ENCODE measurements at regions not wholly inside any gene's neighbourhood (a gene's known extent, or its start where the extent isn't known, plus 50 kb on each side); places are given as distances from the start of the nearest gene placed in this dataset.

DNA sequence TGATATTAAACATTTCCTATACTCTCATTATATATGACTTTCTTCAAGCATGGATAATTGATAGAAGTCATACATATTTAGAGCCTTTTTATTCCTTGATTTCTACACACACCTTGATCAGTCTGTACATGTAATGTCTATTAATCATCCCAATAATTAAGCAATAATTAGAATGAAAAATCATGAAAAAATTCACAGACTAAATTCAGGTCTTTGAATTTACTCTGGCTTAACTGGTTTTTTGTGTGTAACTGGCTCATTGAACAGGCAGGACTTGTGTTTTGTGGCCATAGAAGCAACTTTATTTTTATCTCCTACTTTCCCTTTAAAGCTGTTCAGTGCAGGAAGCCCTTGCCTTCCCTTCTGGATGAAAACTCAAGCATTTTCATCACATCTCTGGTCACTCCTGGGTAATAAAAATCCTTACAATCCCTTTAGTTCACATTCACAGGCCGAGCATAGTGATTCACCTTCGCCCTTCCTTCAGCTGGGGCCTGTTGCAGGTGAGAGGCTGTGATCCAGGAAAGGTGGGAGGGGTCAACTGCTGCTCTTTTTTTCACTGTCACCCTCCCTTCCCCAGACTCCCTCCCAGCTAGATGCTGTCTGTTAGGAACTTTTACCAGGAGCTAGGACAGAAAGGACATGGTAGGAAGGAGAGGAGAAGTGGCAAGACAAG lies 58.0 kb upstream of the ITSN2 start:
- no peak overlapping the region for H3K4me3 ChIP-seq (ENCODE audit: low read length)
- TF ChIP-seq CTCF (conservative IDR thresholded peaks at IDR 0.05; ENCODE audit: low read depth, low read length): no peak
- no peak for DNase-seq (ENCODE audit: low read depth)

- no peak for TF ChIP-seq CTCF (conservative IDR thresholded peaks at IDR 0.05; ENCODE audit: low read depth, low read length)
- no peak overlapping the region for H3K4me3 ChIP-seq (ENCODE audit: low read length)
Observed at GRCh38 chr2:24412812-24413211, 52.5 kb upstream of the ITSN2 start.

DNA sequence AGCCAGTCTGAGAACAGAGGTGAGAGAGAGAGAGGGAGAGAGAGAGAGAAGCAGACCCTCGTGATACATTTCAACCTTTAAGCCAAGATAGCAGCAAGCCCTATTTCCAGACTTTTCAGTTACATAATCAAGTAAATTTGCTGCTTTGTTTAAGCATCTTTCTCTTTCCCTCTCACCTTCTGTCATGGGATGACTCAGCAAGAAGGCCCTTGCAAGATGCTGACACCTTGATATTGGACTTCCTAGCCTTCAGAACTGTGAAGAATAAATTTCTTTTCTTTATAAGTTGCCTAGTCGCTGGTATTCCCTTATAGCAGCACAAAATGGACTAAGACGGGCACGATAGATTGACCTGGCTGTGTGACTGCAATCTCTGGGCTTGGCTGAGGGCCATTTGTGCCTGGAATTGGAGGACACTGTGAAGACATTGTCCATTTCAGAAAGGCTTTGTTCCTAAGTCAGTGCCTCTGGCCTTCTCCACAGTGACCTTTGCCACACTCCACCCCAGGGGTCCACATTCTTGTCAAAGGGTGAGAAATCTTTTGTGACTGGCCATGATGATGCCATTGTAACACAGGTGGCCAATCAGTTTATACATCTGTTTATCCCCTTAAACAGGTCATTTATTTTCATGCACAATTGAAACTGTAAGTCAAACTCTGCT lies 51.3 kb upstream of the ITSN2 start:
- no peak for DNase-seq (ENCODE audit: low read depth)
- H3K4me3 ChIP-seq (ENCODE audit: low read length): no peak overlapping the region
- no peak for TF ChIP-seq CTCF (conservative IDR thresholded peaks at IDR 0.05; ENCODE audit: low read depth, low read length)

More at GRCh38 chr2:24412812-24413211, 52.5 kb upstream of the ITSN2 start:
- DNase-seq (ENCODE audit: low read depth): no peak

GRCh38 chr2:24410976-24411375 lies 50.6 kb upstream of the ITSN2 start:
- no peak for TF ChIP-seq CTCF (conservative IDR thresholded peaks at IDR 0.05; ENCODE audit: low read depth, low read length)
- H3K4me3 ChIP-seq (ENCODE audit: low read length): no peak overlapping the region
- DNase-seq (ENCODE audit: low read depth): no peak

DNA sequence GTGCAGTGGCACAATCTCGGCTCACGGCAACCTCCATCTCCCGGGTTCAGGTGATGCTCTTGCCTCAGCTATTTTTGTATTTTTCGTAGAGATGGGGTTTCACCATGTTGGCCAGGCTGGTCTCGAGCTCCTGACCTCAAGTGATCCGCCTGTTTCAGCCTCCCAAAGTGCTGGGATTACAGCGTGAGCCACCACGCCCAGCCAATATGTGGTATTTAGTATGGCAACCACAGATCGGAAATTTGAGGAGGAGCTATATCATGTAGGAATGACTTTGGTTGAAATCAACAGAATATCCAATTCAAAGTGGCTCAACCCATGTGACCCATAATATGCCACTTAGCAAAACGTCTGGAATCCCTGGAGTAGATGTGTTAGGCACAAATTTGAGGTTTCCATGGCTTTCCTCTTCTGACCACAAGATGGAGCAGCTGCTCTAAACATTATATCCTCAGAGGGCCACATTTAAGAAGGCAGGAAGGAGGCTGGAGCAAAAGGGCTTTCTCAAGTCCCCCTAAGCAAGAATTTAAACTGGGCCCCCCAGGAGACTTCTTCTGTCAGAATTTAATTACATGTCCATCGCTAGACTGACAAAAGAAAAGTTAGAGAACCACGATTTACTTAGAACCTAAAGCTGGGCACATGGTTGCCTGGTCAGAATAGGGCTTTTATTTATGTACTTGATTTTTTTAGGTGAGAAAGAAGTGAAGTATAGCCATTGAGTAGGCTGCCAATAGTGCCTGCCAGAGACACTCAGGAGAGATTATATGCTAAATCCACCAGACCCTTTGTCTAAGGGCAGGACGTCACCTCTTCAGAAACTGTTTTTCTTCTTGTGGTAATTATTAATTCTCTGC lies 49.6 kb upstream of the ITSN2 start:
- peak; percentile 88 for TF ChIP-seq CTCF (conservative IDR thresholded peaks at IDR 0.05; ENCODE audit: low read depth, low read length)
- no peak overlapping the region for H3K4me3 ChIP-seq (ENCODE audit: low read length)
- DNase-seq (ENCODE audit: low read depth): no peak
